Gastrocnemius medialis (tissue), 4 donors: ENCODE measurements at regions not wholly inside any gene's neighbourhood (a gene's known extent, or its start where the extent isn't known, plus 50 kb on each side); places are given as distances from the start of the nearest gene placed in this dataset.
"Not testable (repeated sequence)": the region's sequence is repeated elsewhere in the genome, so short reads cannot be mapped to it uniquely, and the experiment has no call there.

ENCODE experiments used
- ATAC-seq, 2 donors: fragments of 150-250 bp; one replicate each; pipeline ENCODE4 v1.9.1; 2016
- DNase-seq, 2 donors: peaks; one replicate each; pipeline ENCODE4 v3.0.0-alpha.2; 2019
- H3K27ac ChIP-seq, 4 donors: fragments of 200-600 bp; sonication (generic); 1 replicate in 1 of 4; 2 replicates in 3 of 4; pipeline ENCODE4 v1.5.1; 2016 to 2018; ENCODE audit warnings: mild to moderate bottlenecking in 2 of 4, moderate library complexity in 1 of 4
- H3K27me3 ChIP-seq, 3 donors: fragments of 200-600 bp; sonication (generic) in 2 of 3; 1 replicate in 1 of 3; 2 replicates in 2 of 3; pipeline versions ENCODE4 v1.5.1 to v1.6.0; 2016 to 2019; ENCODE audit warnings: mild to moderate bottlenecking in 1 of 3, moderate library complexity in 1 of 3
- H3K36me3 ChIP-seq, 2 donors: fragments of 200-600 bp; sonication (generic) in 1 of 2; one replicate each; pipeline ENCODE4 v1.5.1; 2017 to 2018
- H3K4me1 ChIP-seq, 2 donors: fragments of 200-600 bp; sonication (generic) in 1 of 2; one replicate each; pipeline ENCODE4 v1.5.1; 2016 to 2017; ENCODE audit warnings: mild to moderate bottlenecking in 2 of 2
- H3K4me3 ChIP-seq, 4 donors: fragments of 200-600 bp; sonication (generic) in 3 of 4; 1 replicate in 1 of 4; 2 replicates in 3 of 4; pipeline ENCODE4 v1.5.1; 2016 to 2019; ENCODE audit warnings: mild to moderate bottlenecking in 2 of 4
- H3K9me3 ChIP-seq, 3 donors: fragments of 200-600 bp; sonication (generic) in 2 of 3; 1 replicate in 1 of 3; 2 replicates in 2 of 3; pipeline ENCODE4 v1.5.1; 2016 to 2019
- POLR2A ChIP-seq, 2 donors: fragments of 450-650 bp; IDR thresholded peaks; one replicate each; pipeline ENCODE4 v1.6.1; 2017; ENCODE audit warnings: antibody characterized with exemption in 2 of 2, mild to moderate bottlenecking in 2 of 2, moderate library complexity in 2 of 2
- in situ Hi-C, 4 donors: fragments of 200-750 bp; cut with MboI; loops; one replicate each; pipeline versions ENCODE4 v1.15.0 to v1.8.0; 2017; ENCODE audit warnings: low sequenced_read_pairs in 4 of 4
- intact Hi-C: fragments of 100-400 bp; cut with DNase I; formaldehyde crosslinking; loops from one replicate; pipeline ENCODE4 v1.15.1; 2023; ENCODE audit warnings: low total_unique reads
- TF ChIP-seq, protein P1 (sequence below), 5 experiments: fragments of 450-650 bp in 3 of 5; fragments of 200-600 bp in 2 of 5; sonication (generic) in 2 of 5; IDR thresholded peaks in 4 of 5; conservative IDR thresholded peaks in 1 of 5; 1 replicate in 4 of 5; 2 replicates in 1 of 5; pipeline ENCODE4 v1.5.1; 2016 to 2019; ENCODE audit warnings: antibody characterized with exemption in 5 of 5, mild to moderate bottlenecking in 3 of 5, moderate library complexity in 3 of 5

DNA sequence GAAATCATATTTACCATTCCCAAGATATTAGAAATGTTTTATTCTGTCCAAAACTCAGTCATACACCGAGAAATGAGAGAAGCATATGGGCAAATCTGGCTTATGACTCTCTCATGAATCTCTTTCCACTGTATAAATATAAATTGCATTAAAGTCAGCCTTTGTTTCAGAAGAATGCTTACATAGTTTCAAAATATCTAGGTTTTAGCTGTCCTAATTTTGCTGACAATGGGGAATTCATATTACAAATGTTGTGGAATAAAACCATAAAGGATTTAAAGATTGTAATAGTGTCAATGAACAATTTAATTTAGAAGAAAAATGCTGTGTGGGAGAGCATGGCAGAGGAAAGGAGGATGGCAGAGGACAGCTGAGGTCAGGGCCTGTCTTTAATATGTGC lies 185.0 kb upstream of the THSD7A start:
- no peaks in the 10 kb centered on the region for H3K4me1 ChIP-seq
- no peaks in the 10 kb centered on the region for H3K36me3 ChIP-seq
- no peaks in the 10 kb centered on the region for H3K27me3 ChIP-seq
- intact Hi-C loops, result no loop called here
- DNase-seq, result no peak
- no peak for ATAC-seq
- TF ChIP-seq POLR2A (IDR thresholded peaks at IDR 0.05), result no peak
- TF ChIP-seq, protein P1, sequence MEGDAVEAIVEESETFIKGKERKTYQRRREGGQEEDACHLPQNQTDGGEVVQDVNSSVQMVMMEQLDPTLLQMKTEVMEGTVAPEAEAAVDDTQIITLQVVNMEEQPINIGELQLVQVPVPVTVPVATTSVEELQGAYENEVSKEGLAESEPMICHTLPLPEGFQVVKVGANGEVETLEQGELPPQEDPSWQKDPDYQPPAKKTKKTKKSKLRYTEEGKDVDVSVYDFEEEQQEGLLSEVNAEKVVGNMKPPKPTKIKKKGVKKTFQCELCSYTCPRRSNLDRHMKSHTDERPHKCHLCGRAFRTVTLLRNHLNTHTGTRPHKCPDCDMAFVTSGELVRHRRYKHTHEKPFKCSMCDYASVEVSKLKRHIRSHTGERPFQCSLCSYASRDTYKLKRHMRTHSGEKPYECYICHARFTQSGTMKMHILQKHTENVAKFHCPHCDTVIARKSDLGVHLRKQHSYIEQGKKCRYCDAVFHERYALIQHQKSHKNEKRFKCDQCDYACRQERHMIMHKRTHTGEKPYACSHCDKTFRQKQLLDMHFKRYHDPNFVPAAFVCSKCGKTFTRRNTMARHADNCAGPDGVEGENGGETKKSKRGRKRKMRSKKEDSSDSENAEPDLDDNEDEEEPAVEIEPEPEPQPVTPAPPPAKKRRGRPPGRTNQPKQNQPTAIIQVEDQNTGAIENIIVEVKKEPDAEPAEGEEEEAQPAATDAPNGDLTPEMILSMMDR (IDR thresholded peaks at IDR 0.05 in 4 of 5, conservative IDR thresholded peaks at IDR 0.05 in 1 of 5), result no peak
- in situ Hi-C loops, result no loop called here
- no peak overlapping the region for H3K27ac ChIP-seq
- no peak overlapping the region for H3K4me3 ChIP-seq
- no peaks in the 10 kb centered on the region for H3K9me3 ChIP-seq

DNA sequence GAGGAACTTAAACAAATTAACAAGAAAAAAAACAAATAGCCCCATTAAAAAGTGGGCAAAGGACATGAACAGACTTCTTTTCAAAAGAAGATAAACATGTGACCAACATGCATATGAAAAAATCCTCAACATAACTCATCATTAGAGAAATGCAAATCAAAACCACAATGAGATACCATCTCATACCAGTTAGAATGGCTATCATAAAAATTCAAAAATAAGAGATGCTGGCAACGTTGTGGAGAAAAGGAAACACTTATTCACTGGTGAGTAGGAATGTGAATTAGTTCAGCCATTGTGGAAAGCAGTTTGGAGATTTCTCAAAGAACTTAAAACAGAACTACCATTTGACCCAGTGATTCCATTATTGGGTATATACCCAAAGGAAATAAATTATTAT lies 189.1 kb upstream of the TMEM106B start:
- intact Hi-C loops, ATAC-seq, H3K36me3 ChIP-seq, DNase-seq, H3K4me3 ChIP-seq, H3K9me3 ChIP-seq, H3K27me3 ChIP-seq, H3K4me1 ChIP-seq, H3K27ac ChIP-seq, in situ Hi-C loops: not testable (repeated sequence)

DNA sequence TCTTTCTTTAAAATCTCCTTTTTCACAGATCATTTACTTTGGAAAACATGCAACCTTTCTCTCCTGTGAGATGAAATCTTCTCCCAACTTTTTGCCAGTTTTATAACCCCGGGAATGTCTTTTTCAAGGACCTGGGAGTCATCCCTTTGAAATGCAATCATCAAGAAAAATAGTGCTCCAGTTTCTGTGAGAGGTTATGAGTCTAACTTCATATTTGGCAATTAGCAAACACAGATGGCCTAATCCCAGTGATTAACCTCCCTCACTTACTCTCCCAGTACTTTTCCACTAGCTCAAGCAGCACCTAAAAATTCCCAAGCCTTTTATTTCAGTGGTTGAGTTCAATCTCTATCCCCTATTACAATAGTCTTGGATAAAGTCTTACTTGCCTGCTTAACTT lies 185.8 kb upstream of the TMEM106B start:
- intact Hi-C loops (no loop called here), in situ Hi-C loops (no loop called here)
- Histone ChIP-seq H3K36me3 (no peaks in the 10 kb centered on the region), H3K27ac (no peak overlapping the region), H3K27me3 (no peaks in the 10 kb centered on the region), H3K9me3 (no peaks in the 10 kb centered on the region), H3K4me1 (no peaks in the 10 kb centered on the region), H3K4me3 (no peak overlapping the region)
- TF ChIP-seq, protein P1 (IDR thresholded peaks at IDR 0.05 in 4 of 5, conservative IDR thresholded peaks at IDR 0.05 in 1 of 5), result no peak
- TF ChIP-seq POLR2A (IDR thresholded peaks at IDR 0.05), result no peak
- DNase-seq (no peak), ATAC-seq (no peak)

DNA sequence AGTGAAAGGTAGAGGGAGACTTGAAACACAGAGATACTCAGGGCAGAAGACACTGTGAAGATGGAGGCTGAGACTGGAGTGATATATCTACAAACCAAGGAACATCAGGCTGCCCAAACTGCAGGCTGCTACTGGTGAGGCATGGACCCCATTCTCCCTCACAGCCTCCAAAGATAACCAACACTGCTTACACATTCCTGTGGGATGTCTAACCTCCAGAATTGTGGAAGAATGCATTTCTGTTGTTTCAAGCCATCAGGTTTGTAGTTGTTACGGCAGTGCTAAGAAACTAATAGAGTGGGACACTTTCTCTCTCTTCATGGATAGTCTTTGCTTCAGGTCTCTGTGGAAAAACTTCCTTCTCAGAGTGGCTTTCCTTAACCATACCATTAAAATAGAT lies 182.6 kb upstream of the TMEM106B start:
- Histone ChIP-seq H3K4me3 (no peak overlapping the region), H3K4me1 (no peaks in the 10 kb centered on the region), H3K27ac (no peak overlapping the region), H3K9me3 (no peaks in the 10 kb centered on the region), H3K36me3 (no peaks in the 10 kb centered on the region), H3K27me3 (no peaks in the 10 kb centered on the region)
- in situ Hi-C loops, result no loop called here
- intact Hi-C loops, result no loop called here
- ATAC-seq, result no peak
- TF ChIP-seq, protein P1 (IDR thresholded peaks at IDR 0.05 in 4 of 5, conservative IDR thresholded peaks at IDR 0.05 in 1 of 5), result no peak
- no peak for TF ChIP-seq POLR2A (IDR thresholded peaks at IDR 0.05)
- DNase-seq, result no peak

DNA sequence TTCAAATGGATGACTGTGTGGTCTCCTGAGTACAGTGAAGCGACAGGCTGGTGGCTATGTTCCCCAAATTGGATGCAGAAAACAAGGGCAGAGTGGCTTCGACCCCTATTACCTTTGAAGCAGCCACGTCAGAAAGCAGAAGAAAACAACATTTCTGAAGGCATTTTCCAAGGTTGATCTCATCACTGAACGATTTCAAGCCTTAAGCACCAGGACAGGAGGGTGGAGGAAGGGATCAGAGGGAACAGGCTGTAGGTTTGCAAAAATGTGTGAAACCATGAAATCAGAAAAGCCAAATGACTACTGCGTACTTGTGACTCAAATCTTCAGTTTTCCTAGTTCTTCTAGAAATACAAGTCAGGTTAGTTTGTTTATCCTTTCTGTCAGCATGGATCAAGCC lies 181.0 kb upstream of the TMEM106B start:
- in situ Hi-C loops (no loop called here), intact Hi-C loops (no loop called here)
- DNase-seq (no peak), ATAC-seq (no peak)
- Histone ChIP-seq H3K27ac (no peak overlapping the region), H3K36me3 (no peaks in the 10 kb centered on the region), H3K27me3 (no peaks in the 10 kb centered on the region), H3K4me1 (no peaks in the 10 kb centered on the region), H3K4me3 (no peak overlapping the region), H3K9me3 (no peaks in the 10 kb centered on the region)
- TF ChIP-seq, protein P1 (IDR thresholded peaks at IDR 0.05 in 4 of 5, conservative IDR thresholded peaks at IDR 0.05 in 1 of 5), result no peak
- TF ChIP-seq POLR2A (IDR thresholded peaks at IDR 0.05), result no peak
